PFSK-1 (cell line): ENCODE measurements at regions not wholly inside any gene's neighbourhood (a gene's known extent, or its start where the extent isn't known, plus 50 kb on each side); places are given as distances from the start of the nearest gene placed in this dataset.

Source experiments
- FOXP2 ChIP-seq: optimal IDR thresholded peaks from 2 replicates; pipeline ENCODE3; 2011; ENCODE audit warnings: borderline replicate concordance, control low read depth, inconsistent platforms; ENCODE audit not compliant: insufficient read depth; ENCODE audit errors: extremely low read length, extremely low read depth
- POLR2AphosphoS5 ChIP-seq: IDR thresholded peaks from 2 replicates; pipeline ENCODE4 v1.6.1; 2012; ENCODE audit warnings: low read depth, mild to moderate bottlenecking, control low read depth, low read length, moderate library complexity
- SIN3A ChIP-seq: IDR thresholded peaks from 2 replicates; pipeline ENCODE4 v1.6.1; 2012; ENCODE audit warnings: mild to moderate bottlenecking, low read length, moderate library complexity, borderline replicate concordance; ENCODE audit not compliant: insufficient read depth
- TAF1 ChIP-seq: IDR thresholded peaks from 2 replicates; pipeline ENCODE4 v1.6.1; 2012; ENCODE audit warnings: low read length, control low read depth, borderline replicate concordance; ENCODE audit not compliant: insufficient read depth
- TF ChIP-seq, protein P1 (sequence below), 2 experiments: IDR thresholded peaks; 2 replicates each; pipeline versions ENCODE4 v1.6.1 to v1.8.0; 2011 to 2012; ENCODE audit warnings: low read depth in 2 of 2, low read length in 2 of 2, control low read depth in 1 of 2, inconsistent platforms in 1 of 2, mild to moderate bottlenecking in 1 of 2, moderate library complexity in 1 of 2; ENCODE audit not compliant: insufficient read depth in 1 of 2

DNA sequence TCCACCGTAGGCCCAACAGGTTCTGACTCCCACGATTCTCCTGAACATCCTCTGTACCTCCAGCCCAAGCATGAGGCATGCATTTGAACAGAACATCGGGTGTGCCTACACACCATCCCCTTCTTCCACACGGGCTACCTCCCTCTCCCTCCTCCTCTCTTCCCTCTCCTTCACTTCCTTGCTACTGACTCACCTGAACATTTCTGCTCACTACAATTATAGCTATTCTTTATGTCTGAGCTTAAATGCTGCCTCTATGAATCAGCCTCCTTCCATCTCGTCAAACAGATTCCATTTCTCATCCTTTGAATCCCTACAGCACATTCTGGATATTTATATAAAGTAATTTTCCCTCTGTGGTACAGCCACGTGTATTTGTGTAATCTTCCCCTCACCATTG is 71.4 kb upstream of the MYLIP start:
- TF ChIP-seq SIN3A: no peak
- TF ChIP-seq FOXP2: no peak
- TF ChIP-seq, protein P1, sequence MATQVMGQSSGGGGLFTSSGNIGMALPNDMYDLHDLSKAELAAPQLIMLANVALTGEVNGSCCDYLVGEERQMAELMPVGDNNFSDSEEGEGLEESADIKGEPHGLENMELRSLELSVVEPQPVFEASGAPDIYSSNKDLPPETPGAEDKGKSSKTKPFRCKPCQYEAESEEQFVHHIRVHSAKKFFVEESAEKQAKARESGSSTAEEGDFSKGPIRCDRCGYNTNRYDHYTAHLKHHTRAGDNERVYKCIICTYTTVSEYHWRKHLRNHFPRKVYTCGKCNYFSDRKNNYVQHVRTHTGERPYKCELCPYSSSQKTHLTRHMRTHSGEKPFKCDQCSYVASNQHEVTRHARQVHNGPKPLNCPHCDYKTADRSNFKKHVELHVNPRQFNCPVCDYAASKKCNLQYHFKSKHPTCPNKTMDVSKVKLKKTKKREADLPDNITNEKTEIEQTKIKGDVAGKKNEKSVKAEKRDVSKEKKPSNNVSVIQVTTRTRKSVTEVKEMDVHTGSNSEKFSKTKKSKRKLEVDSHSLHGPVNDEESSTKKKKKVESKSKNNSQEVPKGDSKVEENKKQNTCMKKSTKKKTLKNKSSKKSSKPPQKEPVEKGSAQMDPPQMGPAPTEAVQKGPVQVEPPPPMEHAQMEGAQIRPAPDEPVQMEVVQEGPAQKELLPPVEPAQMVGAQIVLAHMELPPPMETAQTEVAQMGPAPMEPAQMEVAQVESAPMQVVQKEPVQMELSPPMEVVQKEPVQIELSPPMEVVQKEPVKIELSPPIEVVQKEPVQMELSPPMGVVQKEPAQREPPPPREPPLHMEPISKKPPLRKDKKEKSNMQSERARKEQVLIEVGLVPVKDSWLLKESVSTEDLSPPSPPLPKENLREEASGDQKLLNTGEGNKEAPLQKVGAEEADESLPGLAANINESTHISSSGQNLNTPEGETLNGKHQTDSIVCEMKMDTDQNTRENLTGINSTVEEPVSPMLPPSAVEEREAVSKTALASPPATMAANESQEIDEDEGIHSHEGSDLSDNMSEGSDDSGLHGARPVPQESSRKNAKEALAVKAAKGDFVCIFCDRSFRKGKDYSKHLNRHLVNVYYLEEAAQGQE (IDR thresholded peaks at IDR 0.05; ENCODE audit: insufficient read depth in 1 of 2, low read depth in 2 of 2, low read length in 2 of 2): no peak
- TF ChIP-seq TAF1: no peak
- no peak for TF ChIP-seq POLR2AphosphoS5

DNA sequence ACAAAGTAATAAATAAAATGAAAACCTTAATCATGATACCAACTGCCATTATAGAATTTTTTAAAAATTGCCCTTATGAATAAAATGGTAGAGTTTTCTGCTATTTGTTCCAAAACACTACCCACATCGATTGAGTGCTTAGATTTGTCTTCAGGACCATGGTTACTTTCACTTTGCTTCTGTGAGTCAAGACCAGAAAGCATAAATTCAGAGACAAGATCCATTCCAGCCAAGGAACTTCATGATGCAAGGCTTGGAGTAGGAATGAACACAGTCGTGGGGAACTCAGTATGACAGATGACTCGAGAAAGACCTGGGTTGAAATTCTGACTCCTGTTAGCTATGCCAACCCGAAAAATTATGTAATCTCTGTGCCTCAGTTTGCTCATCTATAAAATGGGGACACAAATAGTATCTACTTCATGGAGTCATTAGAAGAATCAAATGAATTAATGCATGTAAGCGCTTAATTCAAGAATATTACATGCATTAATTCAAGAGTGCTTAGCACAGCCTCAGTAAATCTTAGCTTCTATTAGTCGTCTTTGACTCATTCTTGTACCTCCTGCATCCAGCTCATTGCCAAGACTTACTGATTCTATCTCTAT is 72.5 kb upstream of the MYLIP start:
- no peak for TF ChIP-seq SIN3A
- TF ChIP-seq FOXP2: no peak

DNA sequence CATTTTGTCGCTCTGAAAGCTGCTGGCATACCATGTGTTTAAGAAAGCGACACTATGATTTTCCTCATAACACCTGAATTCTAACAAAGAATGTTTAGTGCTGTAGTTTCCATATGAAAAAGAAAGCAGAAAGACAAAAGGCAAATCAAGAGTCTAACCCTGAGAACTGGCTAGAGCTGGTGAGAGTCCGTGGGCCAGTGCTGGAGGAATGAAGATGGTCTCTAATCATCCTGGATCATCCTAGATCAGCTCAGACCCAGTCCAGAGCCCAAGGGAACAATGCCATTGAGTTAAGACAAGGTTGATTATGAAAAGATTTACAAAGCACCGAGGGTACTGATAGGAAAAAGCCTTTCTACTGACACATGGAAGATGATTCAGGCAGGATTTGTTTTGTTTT is 73.0 kb upstream of the MYLIP start:
- TF ChIP-seq TAF1: no peak
- TF ChIP-seq SIN3A: no peak
- no peak for TF ChIP-seq POLR2AphosphoS5
- TF ChIP-seq FOXP2: no peak
- TF ChIP-seq, protein P1 (IDR thresholded peaks at IDR 0.05; ENCODE audit: insufficient read depth in 1 of 2, low read depth in 2 of 2, low read length in 2 of 2): no peak

DNA sequence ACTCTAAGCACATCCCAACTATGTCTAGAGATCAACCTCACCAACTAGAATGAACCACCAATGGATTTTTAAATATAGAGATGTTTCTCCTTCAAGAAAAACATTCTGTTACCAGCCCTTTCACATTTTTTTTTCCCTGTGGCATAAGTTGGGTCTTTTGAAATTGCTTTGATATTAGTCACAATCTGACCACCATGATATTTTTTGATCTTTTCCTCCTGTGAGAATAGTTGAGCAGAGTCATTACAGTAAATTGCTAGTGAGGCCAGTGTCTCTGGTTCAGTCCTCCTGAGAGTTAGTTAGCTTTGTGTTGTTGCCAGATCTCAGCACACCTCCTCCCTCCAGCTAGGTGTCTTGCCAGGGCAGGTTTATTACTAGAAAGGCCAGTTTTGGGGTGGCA is 79.7 kb upstream of the MYLIP start:
- TF ChIP-seq TAF1 (no peak), FOXP2 (no peak), POLR2AphosphoS5 (no peak), SIN3A (no peak)
- TF ChIP-seq, protein P1 (IDR thresholded peaks at IDR 0.05; ENCODE audit: insufficient read depth in 1 of 2, low read depth in 2 of 2, low read length in 2 of 2): no peak

DNA sequence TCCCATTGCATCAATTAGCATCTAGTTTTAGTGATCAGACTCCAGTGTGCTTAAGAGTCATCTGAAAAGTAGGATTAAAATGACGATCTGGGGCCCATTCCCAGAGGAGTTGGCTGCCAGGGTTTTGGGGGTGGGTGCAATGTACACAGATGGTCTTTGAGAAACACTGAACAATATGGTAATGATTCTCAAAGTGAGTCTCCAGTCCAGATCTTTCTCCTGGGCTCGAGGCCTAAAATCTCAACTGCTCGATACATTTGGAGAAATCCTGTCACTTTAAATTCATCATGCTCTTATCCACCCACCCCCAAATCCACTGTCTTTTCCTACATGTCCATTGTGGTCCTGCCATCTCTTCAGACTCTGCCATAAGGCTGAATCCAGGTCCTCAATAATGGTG is 80.7 kb upstream of the MYLIP start:
- no peak for TF ChIP-seq TAF1
- TF ChIP-seq, protein P1 (IDR thresholded peaks at IDR 0.05; ENCODE audit: insufficient read depth in 1 of 2, low read depth in 2 of 2, low read length in 2 of 2): no peak
- no peak for TF ChIP-seq POLR2AphosphoS5
- TF ChIP-seq SIN3A: no peak
- TF ChIP-seq FOXP2: no peak
